ENCODE measurements at regions not wholly inside any gene's neighbourhood (a gene's known extent, or its start where the extent isn't known, plus 50 kb on each side); places are given as distances from the start of the nearest gene placed in this dataset.

GRCh38 chr1:228647523-228648444, 87.5 kb upstream of the RHOU start:
- no peaks in the 10 kb centered on the region for H3K9me3 ChIP-seq
- no peaks in the 10 kb centered on the region for H3K36me3 ChIP-seq
- peaks cover 0 to 25% (median 18%) of the 10 kb centered on the region in 4 donors for H3K4me1 ChIP-seq
- peak in 1 of 2 donors; percentile 21 for DNase-seq (ENCODE audit: low spot score in 2 of 2)
- peaks cover 9 to 57% of the 10 kb centered on the region in 2 donors for H3K27me3 ChIP-seq
- peak overlapping the region; percentile 29 to 52 (median 48) for H3K4me3 ChIP-seq
- 3% methylated on average over 39 to 63 of the region's 67 CpGs for WGBS, 2 donors
- H3K27ac ChIP-seq = peak overlapping the region in 2 of 4 donors; percentile 20 to 65
- TF ChIP-seq POLR2A (IDR thresholded peaks at IDR 0.05) (peak in 1 of 2 donors; percentile 12), CTCF (IDR thresholded peaks at IDR 0.05) (no peak), EP300 (IDR thresholded peaks at IDR 0.05) (peak in 1 of 2 donors; percentile 28)

DNA sequence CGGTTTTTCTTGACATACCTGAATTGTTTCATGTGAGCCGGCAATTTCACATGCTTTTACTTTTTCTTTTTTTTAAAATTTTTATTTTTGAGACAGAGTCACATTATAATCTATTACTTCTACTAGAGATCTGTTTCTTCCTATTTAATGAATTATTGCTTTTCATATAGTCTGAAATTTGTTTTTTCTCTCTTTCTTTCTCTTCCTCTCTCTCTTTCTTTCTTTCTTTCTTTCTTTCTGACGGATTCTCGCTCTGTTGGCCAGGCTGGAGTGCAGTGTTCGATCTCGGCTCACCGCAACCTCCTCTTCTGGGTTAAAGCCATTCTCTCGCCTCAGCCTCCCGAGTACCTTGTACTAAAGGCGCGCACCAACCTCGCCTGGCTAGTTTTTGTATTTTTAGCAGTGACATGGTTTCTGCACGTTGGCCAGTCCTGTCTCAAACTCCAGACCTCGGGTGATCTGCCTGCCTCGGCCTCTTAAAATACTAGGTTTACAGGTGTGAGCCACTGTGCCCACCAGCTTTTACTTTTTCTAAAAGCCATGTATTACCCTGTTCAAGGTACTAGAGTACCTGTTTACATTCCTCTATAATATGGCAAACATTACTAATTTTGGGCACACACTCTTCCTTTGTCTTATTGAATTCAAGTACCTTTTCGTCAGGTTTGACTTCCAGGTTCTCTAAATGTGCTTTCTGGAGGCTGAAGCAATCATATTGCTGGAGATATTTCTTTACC, 86.5 kb upstream of the RHOU start:
- no peaks in the 10 kb centered on the region for H3K36me3 ChIP-seq
- peaks cover 0 to 25% (median 18%) of the 10 kb centered on the region in 4 donors for H3K4me1 ChIP-seq
- no peak for DNase-seq (ENCODE audit: low spot score in 2 of 2)
- H3K27me3 ChIP-seq = peaks cover 9 to 67% of the 10 kb centered on the region in 2 donors
- 55 to 57% methylated on average over 16 of the region's 16 CpGs for WGBS, 2 donors
- no peaks in the 10 kb centered on the region for H3K9me3 ChIP-seq
- H3K27ac ChIP-seq = no peak overlapping the region
- no peak for TF ChIP-seq CTCF (IDR thresholded peaks at IDR 0.05)
- no peak for TF ChIP-seq EP300 (IDR thresholded peaks at IDR 0.05)
- no peak for TF ChIP-seq POLR2A (IDR thresholded peaks at IDR 0.05)
- no peak overlapping the region for H3K4me3 ChIP-seq

- Histone ChIP-seq H3K27ac (no peak overlapping the region), H3K27me3 (peaks cover 9 to 74% of the 10 kb centered on the region in 2 donors), H3K4me1 (peaks cover 0 to 25% (median 18%) of the 10 kb centered on the region in 4 donors), H3K4me3 (no peak overlapping the region), H3K9me3 (no peaks in the 10 kb centered on the region), H3K36me3 (no peaks in the 10 kb centered on the region)
- 20 to 32% methylated on average over 19 to 23 of the region's 23 CpGs for WGBS, 2 donors
- no peak for DNase-seq (ENCODE audit: low spot score in 2 of 2)
- TF ChIP-seq EP300 (IDR thresholded peaks at IDR 0.05) (no peak), POLR2A (IDR thresholded peaks at IDR 0.05) (no peak), CTCF (IDR thresholded peaks at IDR 0.05) (no peak)
These were observed 85.1 kb upstream of the RHOU start for GRCh38 chr1:228650141-228650540.

DNA sequence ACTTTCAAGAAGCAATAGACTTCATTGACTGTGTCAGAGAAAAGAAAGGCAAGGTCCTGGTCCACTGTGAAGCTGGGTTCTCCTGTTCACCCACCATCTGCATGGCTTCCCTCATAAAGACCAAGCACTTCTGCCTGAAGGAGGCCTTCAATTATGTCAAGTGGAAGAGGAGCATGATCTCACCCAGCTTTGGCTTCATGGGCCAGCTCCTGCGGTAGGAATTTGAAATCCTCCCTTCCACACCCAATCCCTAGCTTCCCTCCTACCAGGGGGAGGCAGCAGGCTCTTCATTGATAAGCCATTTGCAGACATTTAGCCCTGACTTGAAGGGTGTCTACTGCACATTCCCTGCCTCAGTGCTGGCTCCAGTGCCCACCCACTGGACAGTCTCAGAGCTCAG, 84.3 kb upstream of the RHOU start:
- Histone ChIP-seq H3K36me3 (no peaks in the 10 kb centered on the region), H3K4me3 (no peak overlapping the region), H3K27me3 (peaks cover 9 to 74% of the 10 kb centered on the region in 2 donors), H3K27ac (no peak overlapping the region), H3K4me1 (peaks cover 0 to 25% (median 18%) of the 10 kb centered on the region in 4 donors), H3K9me3 (no peaks in the 10 kb centered on the region)
- WGBS, 2 donors = 63 to 83% methylated on average over 1 of the region's 1 CpG
- no peak for TF ChIP-seq EP300 (IDR thresholded peaks at IDR 0.05)
- TF ChIP-seq POLR2A (IDR thresholded peaks at IDR 0.05) = no peak
- TF ChIP-seq CTCF (IDR thresholded peaks at IDR 0.05) = no peak
- no peak for DNase-seq (ENCODE audit: low spot score in 2 of 2)
